Body of pancreas (tissue), 4 donors: ENCODE measurements at regions not wholly inside any gene's neighbourhood (a gene's known extent, or its start where the extent isn't known, plus 50 kb on each side); places are given as distances from the start of the nearest gene placed in this dataset.
"Not testable (repeated sequence)": the region's sequence is repeated elsewhere in the genome, so short reads cannot be mapped to it uniquely, and the experiment has no call there.

Source experiments
- ATAC-seq: fragments of 150-250 bp; one replicate; pipeline ENCODE4 v1.9.1; 2016
- DNase-seq, 4 donors: peaks; one replicate each; pipeline ENCODE4 v3.0.0-alpha.2; 2019
- H3K27ac ChIP-seq, 4 donors: fragments of 200-600 bp; sonication (generic); 1 replicate in 3 of 4; 2 replicates in 1 of 4; pipeline versions ENCODE4 v1.5.1 to v1.6.1; 2016 to 2019; ENCODE audit warnings: mild to moderate bottlenecking in 1 of 4, mixed read lengths in 1 of 4, moderate library complexity in 1 of 4
- H3K27me3 ChIP-seq, 2 donors: fragments of 200-600 bp; sonication (generic); one replicate each; pipeline ENCODE4 v1.6.0; 2016; ENCODE audit warnings: mild to moderate bottlenecking in 1 of 2
- H3K36me3 ChIP-seq, 2 donors: fragments of 200-600 bp; sonication (generic); replicated peaks in 1 of 2; 2 replicates each; pipeline ENCODE4 v1.5.1; 2016; ENCODE audit warnings: low read depth in 2 of 2; ENCODE audit not compliant: insufficient read depth in 1 of 2
- H3K4me1 ChIP-seq: fragments of 200-600 bp; sonication (generic); one replicate; pipeline ENCODE4 v1.6.0; 2016
- H3K4me3 ChIP-seq, 2 donors: fragments of 200-600 bp; sonication (generic); 1 replicate in 1 of 2; 2 replicates in 1 of 2; pipeline ENCODE4 v1.5.1; 2016 to 2019
- H3K9me3 ChIP-seq, 3 donors: fragments of 200-600 bp; sonication (generic); 1 replicate in 2 of 3; 2 replicates in 1 of 3; pipeline ENCODE4 v1.5.1; 2016
- CTCF ChIP-seq, 7 experiments: fragments of 450-650 bp in 4 of 7; fragments of 200-600 bp in 3 of 7; sonication (generic) in 3 of 7; IDR thresholded peaks; one replicate each; pipeline ENCODE4 v1.5.1; 2016 to 2019; ENCODE audit warnings: antibody characterized with exemption in 7 of 7
- POLR2A ChIP-seq, 3 donors: fragments of 450-650 bp; IDR thresholded peaks; one replicate each; pipeline ENCODE4 v1.6.1; 2016; ENCODE audit warnings: antibody characterized with exemption in 3 of 3, mild to moderate bottlenecking in 2 of 3
- WGBS, 2 donors: methylation state at CpG; one replicate each; pipeline ENCODE4 v1.1.5; 2017; 5-methylcytosine and 5-hydroxymethylcytosine counted together
- intact Hi-C: fragments of 100-400 bp; cut with DNase I; formaldehyde crosslinking; loops from one replicate; pipeline ENCODE4 v1.15.1; 2023

DNA sequence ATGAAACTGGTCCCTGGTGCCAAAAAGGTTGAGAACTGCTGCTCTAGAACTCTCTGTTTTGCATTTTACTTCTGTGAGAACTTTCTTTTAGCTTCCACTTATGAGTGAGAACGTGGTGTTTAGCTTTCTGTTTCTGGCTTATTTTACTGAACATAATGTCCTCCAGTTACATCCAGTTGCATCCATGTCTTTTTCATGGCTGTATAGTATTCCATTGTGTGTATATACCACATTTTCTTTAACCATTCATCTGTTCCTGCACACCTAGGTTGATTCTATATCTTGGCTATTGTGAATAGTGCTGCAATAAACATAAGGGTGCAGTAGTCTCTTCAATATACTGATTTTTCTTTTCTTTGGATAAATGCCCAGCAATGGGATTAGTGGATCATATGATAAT, 165.7 kb downstream of the NPR3 start:
- Histone ChIP-seq H3K27ac (no peak overlapping the region), H3K9me3 (peaks cover 0 to 16% (median 0%) of the 10 kb centered on the region in 3 donors), H3K36me3 (no peaks in the 10 kb centered on the region), H3K4me3 (no peak overlapping the region), H3K4me1 (no peaks in the 10 kb centered on the region), H3K27me3 (no peaks in the 10 kb centered on the region)
- 7 to 16% methylated on average over 1 of the region's 1 CpG for WGBS, 2 donors
- intact Hi-C loops = no loop called here
- ATAC-seq (no peak), DNase-seq (no peak)
- no peak for TF ChIP-seq CTCF (IDR thresholded peaks at IDR 0.05)
- no peak for TF ChIP-seq POLR2A (IDR thresholded peaks at IDR 0.05)

DNA sequence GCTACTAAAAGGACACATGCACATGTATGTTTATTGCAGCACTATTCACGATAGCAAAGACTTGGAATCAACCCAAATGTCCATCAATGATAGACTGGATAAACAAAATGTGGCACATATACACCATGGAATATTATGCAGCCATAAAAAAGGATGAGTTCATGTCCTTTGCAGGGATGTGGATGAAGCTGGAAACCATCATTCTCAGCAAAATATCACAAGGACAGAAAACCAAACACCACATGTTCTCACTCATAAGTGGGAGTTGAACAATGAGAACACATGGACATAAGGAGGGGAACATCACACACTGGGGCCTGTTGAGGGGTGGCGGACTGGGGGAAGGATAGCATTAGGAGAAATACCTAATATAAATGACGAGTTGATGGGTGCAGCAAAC, 168.2 kb downstream of the NPR3 start:
- ATAC-seq, intact Hi-C loops, H3K27me3 ChIP-seq, H3K27ac ChIP-seq, H3K9me3 ChIP-seq, H3K4me1 ChIP-seq, H3K36me3 ChIP-seq, H3K4me3 ChIP-seq, DNase-seq: not testable (repeated sequence)
- WGBS, 2 donors = 49 to 57% methylated on average over 3 of the region's 3 CpGs

GRCh38 chr5:32880796-32881195, 169.7 kb downstream of the NPR3 start:
- 44 to 62% methylated on average over 3 of the region's 3 CpGs for WGBS, 2 donors
- TF ChIP-seq CTCF (IDR thresholded peaks at IDR 0.05) = no peak
- no peak for TF ChIP-seq POLR2A (IDR thresholded peaks at IDR 0.05)
- H3K36me3 ChIP-seq = no peaks in the 10 kb centered on the region
- intact Hi-C loops = no loop called here
- ATAC-seq (no peak), DNase-seq (no peak)
- no peaks in the 10 kb centered on the region for H3K27me3 ChIP-seq
- H3K4me1 ChIP-seq = no peaks in the 10 kb centered on the region
- no peaks in the 10 kb centered on the region for H3K9me3 ChIP-seq
- no peak overlapping the region for H3K4me3 ChIP-seq
- no peak overlapping the region for H3K27ac ChIP-seq

GRCh38 chr5:32887390-32887789, 176.3 kb downstream of the NPR3 start:
- no peak for DNase-seq
- Histone ChIP-seq H3K9me3 (no peaks in the 10 kb centered on the region), H3K4me1 (no peaks in the 10 kb centered on the region), H3K36me3 (no peaks in the 10 kb centered on the region), H3K27me3 (no peaks in the 10 kb centered on the region), H3K27ac (no peak overlapping the region), H3K4me3 (no peak overlapping the region)
- no peak for ATAC-seq
- intact Hi-C loops = no loop called here
- no peak for TF ChIP-seq CTCF (IDR thresholded peaks at IDR 0.05)
- no peak for TF ChIP-seq POLR2A (IDR thresholded peaks at IDR 0.05)
- WGBS, 2 donors = 33 to 37% methylated on average over 2 of the region's 2 CpGs

- DNase-seq (no peak), ATAC-seq (no peak)
- Histone ChIP-seq H3K4me3 (no peak overlapping the region), H3K9me3 (no peaks in the 10 kb centered on the region), H3K27ac (no peak overlapping the region), H3K36me3 (no peaks in the 10 kb centered on the region), H3K4me1 (no peaks in the 10 kb centered on the region), H3K27me3 (no peaks in the 10 kb centered on the region)
- WGBS, 2 donors = 11 to 26% methylated on average over 1 of the region's 1 CpG
- intact Hi-C loops = no loop called here
- TF ChIP-seq CTCF (IDR thresholded peaks at IDR 0.05) = no peak
These were observed 178.0 kb downstream of the NPR3 start for GRCh38 chr5:32889078-32889477.
